ENCODE measurements at regions not wholly inside any gene's neighbourhood (a gene's known extent, or its start where the extent isn't known, plus 50 kb on each side); places are given as distances from the start of the nearest gene placed in this dataset.

DNA sequence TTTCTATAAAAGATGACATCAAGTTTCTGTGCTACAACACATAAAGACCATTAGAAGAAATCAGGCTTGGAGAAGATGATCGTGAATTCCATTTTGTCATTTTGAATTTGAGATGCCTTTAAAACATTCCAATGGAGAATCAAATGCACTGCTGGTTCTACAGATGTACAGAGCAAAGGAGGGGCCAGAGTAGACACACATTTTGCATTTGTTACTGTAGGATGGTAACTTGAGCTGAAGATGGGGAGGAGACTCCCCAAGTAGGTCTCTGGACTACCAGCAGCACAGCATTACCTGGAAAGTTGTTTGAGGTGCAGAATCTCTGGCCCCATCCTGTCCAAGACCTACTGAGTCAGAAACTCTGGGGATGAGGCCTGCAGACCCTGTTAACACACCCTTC is 121.6 kb upstream of the RALGAPA2 start:
- Histone ChIP-seq H3K9me3 (ENCODE audit: insufficient read depth, low read length) (no peaks in the 10 kb centered on the region), H3K27me3 (ENCODE audit: low read depth, low read length) (peaks cover 28% of the 10 kb centered on the region), H2AFZ (ENCODE audit: low read depth, low read length) (no peak overlapping the region), H3K4me2 (ENCODE audit: low read length) (no peak overlapping the region), H3K27ac (ENCODE audit: low read length) (no peak overlapping the region), H3K9ac (ENCODE audit: low read length) (no peak overlapping the region), H3K4me3 (ENCODE audit: low read length) (no peak overlapping the region), H4K20me1 (ENCODE audit: insufficient read depth, low read length) (no peaks in the 10 kb centered on the region), H3K4me1 (ENCODE audit: low read length) (no peaks in the 10 kb centered on the region), H3K36me3 (replicated peaks; ENCODE audit: low read depth, low read length) (no peaks in the 10 kb centered on the region), H3K79me2 (ENCODE audit: low read length) (no peaks in the 10 kb centered on the region)
- TF ChIP-seq, protein P1, sequence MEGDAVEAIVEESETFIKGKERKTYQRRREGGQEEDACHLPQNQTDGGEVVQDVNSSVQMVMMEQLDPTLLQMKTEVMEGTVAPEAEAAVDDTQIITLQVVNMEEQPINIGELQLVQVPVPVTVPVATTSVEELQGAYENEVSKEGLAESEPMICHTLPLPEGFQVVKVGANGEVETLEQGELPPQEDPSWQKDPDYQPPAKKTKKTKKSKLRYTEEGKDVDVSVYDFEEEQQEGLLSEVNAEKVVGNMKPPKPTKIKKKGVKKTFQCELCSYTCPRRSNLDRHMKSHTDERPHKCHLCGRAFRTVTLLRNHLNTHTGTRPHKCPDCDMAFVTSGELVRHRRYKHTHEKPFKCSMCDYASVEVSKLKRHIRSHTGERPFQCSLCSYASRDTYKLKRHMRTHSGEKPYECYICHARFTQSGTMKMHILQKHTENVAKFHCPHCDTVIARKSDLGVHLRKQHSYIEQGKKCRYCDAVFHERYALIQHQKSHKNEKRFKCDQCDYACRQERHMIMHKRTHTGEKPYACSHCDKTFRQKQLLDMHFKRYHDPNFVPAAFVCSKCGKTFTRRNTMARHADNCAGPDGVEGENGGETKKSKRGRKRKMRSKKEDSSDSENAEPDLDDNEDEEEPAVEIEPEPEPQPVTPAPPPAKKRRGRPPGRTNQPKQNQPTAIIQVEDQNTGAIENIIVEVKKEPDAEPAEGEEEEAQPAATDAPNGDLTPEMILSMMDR (IDR thresholded peaks at IDR 0.05; ENCODE audit: low read depth, low read length): no peak
- no peak for TF ChIP-seq EZH2phosphoT487 (IDR thresholded peaks at IDR 0.05; ENCODE audit: low read depth)

DNA sequence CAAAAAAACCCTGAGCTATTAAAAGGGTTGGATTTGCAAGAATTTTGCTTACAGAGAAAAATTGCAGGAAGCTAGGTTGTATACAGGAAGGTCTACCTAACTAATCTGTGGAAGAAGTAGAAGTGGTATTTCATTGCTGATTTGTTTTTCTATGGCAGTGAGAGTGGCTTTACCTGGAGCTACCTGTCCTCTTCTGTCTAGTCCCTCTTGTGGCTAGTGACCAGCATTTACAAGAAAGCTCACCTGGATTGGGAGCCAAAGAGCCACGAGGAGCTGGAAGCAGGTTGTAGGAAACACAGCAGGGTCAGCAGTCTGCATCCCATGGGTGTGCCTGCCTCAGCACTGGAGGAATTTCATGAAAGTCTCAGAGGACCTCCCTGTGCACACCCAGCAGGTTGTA is 120.3 kb upstream of the RALGAPA2 start:
- no peaks in the 10 kb centered on the region for H4K20me1 ChIP-seq (ENCODE audit: insufficient read depth, low read length)
- peaks cover 28% of the 10 kb centered on the region for H3K27me3 ChIP-seq (ENCODE audit: low read depth, low read length)
- no peak overlapping the region for H3K4me2 ChIP-seq (ENCODE audit: low read length)
- no peak overlapping the region for H3K27ac ChIP-seq (ENCODE audit: low read length)
- no peak overlapping the region for H2AFZ ChIP-seq (ENCODE audit: low read depth, low read length)
- no peaks in the 10 kb centered on the region for H3K4me1 ChIP-seq (ENCODE audit: low read length)
- no peaks in the 10 kb centered on the region for H3K79me2 ChIP-seq (ENCODE audit: low read length)
- H3K9me3 ChIP-seq (ENCODE audit: insufficient read depth, low read length): no peaks in the 10 kb centered on the region
- no peaks in the 10 kb centered on the region for H3K36me3 ChIP-seq (replicated peaks; ENCODE audit: low read depth, low read length)
- H3K4me3 ChIP-seq (ENCODE audit: low read length): no peak overlapping the region
- no peak overlapping the region for H3K9ac ChIP-seq (ENCODE audit: low read length)
- TF ChIP-seq, protein P1 (IDR thresholded peaks at IDR 0.05; ENCODE audit: low read depth, low read length): no peak
- no peak for TF ChIP-seq EZH2phosphoT487 (IDR thresholded peaks at IDR 0.05; ENCODE audit: low read depth)

DNA sequence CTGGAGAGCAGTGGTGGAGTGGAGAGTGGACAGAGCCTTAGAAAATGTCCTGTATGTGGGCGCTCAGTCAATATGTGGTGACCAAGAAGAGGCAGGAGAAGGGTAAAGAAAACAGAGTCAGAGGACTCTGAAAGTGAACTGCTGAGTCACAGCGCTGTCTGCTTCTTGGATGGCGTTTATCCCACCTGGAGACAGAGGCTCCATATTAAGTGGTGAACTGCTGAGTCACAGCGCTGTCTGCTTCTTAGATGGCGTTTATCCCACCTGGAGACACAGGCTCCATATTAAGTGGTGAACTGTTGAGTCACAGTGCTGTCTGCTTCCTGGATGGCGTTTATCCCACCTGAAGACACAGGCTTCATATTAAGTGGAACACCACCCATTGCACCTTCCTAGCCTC is 119.3 kb upstream of the RALGAPA2 start:
- Histone ChIP-seq H3K9me3 (ENCODE audit: insufficient read depth, low read length) (no peaks in the 10 kb centered on the region), H3K27ac (ENCODE audit: low read length) (no peak overlapping the region), H3K4me1 (ENCODE audit: low read length) (no peaks in the 10 kb centered on the region), H3K27me3 (ENCODE audit: low read depth, low read length) (peaks cover 33% of the 10 kb centered on the region), H3K9ac (ENCODE audit: low read length) (no peak overlapping the region), H2AFZ (ENCODE audit: low read depth, low read length) (no peak overlapping the region), H4K20me1 (ENCODE audit: insufficient read depth, low read length) (no peaks in the 10 kb centered on the region), H3K79me2 (ENCODE audit: low read length) (no peaks in the 10 kb centered on the region), H3K36me3 (replicated peaks; ENCODE audit: low read depth, low read length) (no peaks in the 10 kb centered on the region), H3K4me3 (ENCODE audit: low read length) (no peak overlapping the region), H3K4me2 (ENCODE audit: low read length) (no peak overlapping the region)
- no peak for TF ChIP-seq EZH2phosphoT487 (IDR thresholded peaks at IDR 0.05; ENCODE audit: low read depth)
- TF ChIP-seq, protein P1 (IDR thresholded peaks at IDR 0.05; ENCODE audit: low read depth, low read length): no peak

DNA sequence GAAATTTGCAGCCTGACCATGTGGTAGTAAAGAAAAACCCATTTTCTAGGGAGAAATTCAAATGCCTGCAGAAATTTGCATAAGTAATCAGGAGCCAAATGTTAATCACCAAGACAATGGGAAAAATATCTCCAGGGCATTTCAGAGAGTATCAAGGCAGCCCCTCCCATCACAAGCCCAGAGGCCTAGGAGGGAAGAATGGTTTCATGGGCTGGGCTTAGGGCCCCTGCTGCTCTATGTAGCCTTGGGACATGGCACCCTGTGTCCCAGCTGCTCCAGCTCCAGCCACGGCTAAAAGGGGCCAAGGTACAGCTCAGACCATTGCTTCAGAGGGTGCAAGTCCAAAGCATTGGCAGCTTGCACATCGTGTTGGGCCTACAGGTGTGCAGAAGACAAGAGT is 117.2 kb upstream of the RALGAPA2 start:
- no peak overlapping the region for H2AFZ ChIP-seq (ENCODE audit: low read depth, low read length)
- no peak overlapping the region for H3K4me2 ChIP-seq (ENCODE audit: low read length)
- H3K9ac ChIP-seq (ENCODE audit: low read length): no peak overlapping the region
- peaks cover 7% of the 10 kb centered on the region for H3K4me1 ChIP-seq (ENCODE audit: low read length)
- H3K27ac ChIP-seq (ENCODE audit: low read length): no peak overlapping the region
- H3K36me3 ChIP-seq (replicated peaks; ENCODE audit: low read depth, low read length): no peaks in the 10 kb centered on the region
- H3K79me2 ChIP-seq (ENCODE audit: low read length): no peaks in the 10 kb centered on the region
- no peaks in the 10 kb centered on the region for H3K9me3 ChIP-seq (ENCODE audit: insufficient read depth, low read length)
- no peak overlapping the region for H3K4me3 ChIP-seq (ENCODE audit: low read length)
- TF ChIP-seq EZH2phosphoT487 (IDR thresholded peaks at IDR 0.05; ENCODE audit: low read depth): no peak
- TF ChIP-seq, protein P1 (IDR thresholded peaks at IDR 0.05; ENCODE audit: low read depth, low read length): no peak
- peaks cover 21% of the 10 kb centered on the region for H3K27me3 ChIP-seq (ENCODE audit: low read depth, low read length)
- no peaks in the 10 kb centered on the region for H4K20me1 ChIP-seq (ENCODE audit: insufficient read depth, low read length)
